ENCODE measurements at regions not wholly inside any gene's neighbourhood (a gene's known extent, or its start where the extent isn't known, plus 50 kb on each side); places are given as distances from the start of the nearest gene placed in this dataset.
"Not testable (repeated sequence)": the region's sequence is repeated elsewhere in the genome, so short reads cannot be mapped to it uniquely, and the experiment has no call there.

DNA sequence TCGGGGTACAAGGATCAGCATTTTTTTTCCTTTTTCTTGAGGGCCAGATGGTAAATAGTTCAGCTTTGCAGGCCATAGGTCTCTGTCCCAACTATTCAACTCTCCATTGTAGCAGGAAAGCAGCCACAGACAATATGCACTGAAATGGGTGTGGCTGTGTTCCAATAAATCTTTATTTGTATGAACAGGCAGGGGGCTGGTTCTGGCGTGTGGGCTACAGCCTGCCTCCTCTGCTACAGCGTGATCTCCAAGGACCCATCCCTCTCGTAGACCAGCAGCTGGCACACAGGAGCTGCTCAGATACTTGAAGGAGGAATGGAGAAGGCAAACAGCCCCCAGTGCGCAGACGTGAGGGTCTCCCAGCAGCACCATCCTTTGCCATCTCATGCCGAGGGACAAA is 91.8 kb upstream of the FRG2C start:
- TF ChIP-seq, protein P1, sequence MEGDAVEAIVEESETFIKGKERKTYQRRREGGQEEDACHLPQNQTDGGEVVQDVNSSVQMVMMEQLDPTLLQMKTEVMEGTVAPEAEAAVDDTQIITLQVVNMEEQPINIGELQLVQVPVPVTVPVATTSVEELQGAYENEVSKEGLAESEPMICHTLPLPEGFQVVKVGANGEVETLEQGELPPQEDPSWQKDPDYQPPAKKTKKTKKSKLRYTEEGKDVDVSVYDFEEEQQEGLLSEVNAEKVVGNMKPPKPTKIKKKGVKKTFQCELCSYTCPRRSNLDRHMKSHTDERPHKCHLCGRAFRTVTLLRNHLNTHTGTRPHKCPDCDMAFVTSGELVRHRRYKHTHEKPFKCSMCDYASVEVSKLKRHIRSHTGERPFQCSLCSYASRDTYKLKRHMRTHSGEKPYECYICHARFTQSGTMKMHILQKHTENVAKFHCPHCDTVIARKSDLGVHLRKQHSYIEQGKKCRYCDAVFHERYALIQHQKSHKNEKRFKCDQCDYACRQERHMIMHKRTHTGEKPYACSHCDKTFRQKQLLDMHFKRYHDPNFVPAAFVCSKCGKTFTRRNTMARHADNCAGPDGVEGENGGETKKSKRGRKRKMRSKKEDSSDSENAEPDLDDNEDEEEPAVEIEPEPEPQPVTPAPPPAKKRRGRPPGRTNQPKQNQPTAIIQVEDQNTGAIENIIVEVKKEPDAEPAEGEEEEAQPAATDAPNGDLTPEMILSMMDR (IDR thresholded peaks at IDR 0.05), result not testable (repeated sequence)
- TF ChIP-seq EP300 (IDR thresholded peaks at IDR 0.05); POLR2A (IDR thresholded peaks at IDR 0.05; ENCODE audit: low read depth): not testable (repeated sequence)

Measured in esophagus muscularis mucosa (tissue), 4 donors.